ENCODE measurements at regions not wholly inside any gene's neighbourhood (a gene's known extent, or its start where the extent isn't known, plus 50 kb on each side); places are given as distances from the start of the nearest gene placed in this dataset.

GRCh38 chr2:105449076-105449475 is 50.2 kb upstream of the FHL2 start:
- no peak overlapping the region for H3K4me3 ChIP-seq (ENCODE audit: low read length)

More at GRCh38 chr2:105449076-105449475, 50.2 kb upstream of the FHL2 start:
- peak; percentile 17 for DNase-seq (ENCODE audit: low read depth)
- no peak for TF ChIP-seq CTCF (IDR thresholded peaks at IDR 0.05; ENCODE audit: insufficient read depth, low read depth, low read length, missing control alignments)

Data from epithelial cell of esophagus (primary cell).